ENCODE measurements at regions not wholly inside any gene's neighbourhood (a gene's known extent, or its start where the extent isn't known, plus 50 kb on each side); places are given as distances from the start of the nearest gene placed in this dataset.

GRCh38 chr15:29874977-29875376 lies 52.7 kb upstream of the TJP1 start:
- Histone ChIP-seq H4K20me1 (ENCODE audit: control insufficient read depth, insufficient read depth, insufficient read length) (no peaks in the 10 kb centered on the region), H3K9me3 (ENCODE audit: control insufficient read depth, low read depth, low read length) (no peaks in the 10 kb centered on the region), H3K4me2 (ENCODE audit: insufficient read depth, insufficient read length, low read length) (no peak overlapping the region), H2BK12ac (ENCODE audit: insufficient read length, low read depth, low read length) (no peak overlapping the region), H3K9ac (ENCODE audit: extremely low read depth, insufficient read length, low read length) (no peak overlapping the region), H3K79me2 (ENCODE audit: insufficient read depth, low read length) (no peaks in the 10 kb centered on the region), H2BK15ac (ENCODE audit: low read depth, low read length) (no peak overlapping the region), H2BK120ac (ENCODE audit: low read depth, low read length, poor library complexity, severe bottlenecking) (no peak overlapping the region), H3K27ac (ENCODE audit: insufficient read length, low read depth, low read length) (no peak overlapping the region), H4K91ac (ENCODE audit: insufficient read length, low read depth, low read length) (no peak overlapping the region), H3K14ac (ENCODE audit: insufficient read depth, low read length) (no peak overlapping the region), H2BK20ac (ENCODE audit: low read depth, low read length, poor library complexity, severe bottlenecking) (no peak overlapping the region), H4K5ac (ENCODE audit: insufficient read length, low read depth, low read length) (no peak overlapping the region), H3K56ac (ENCODE audit: insufficient read length, low read depth, low read length) (no peak overlapping the region), H3K27me3 (ENCODE audit: insufficient read depth, low read length) (no peaks in the 10 kb centered on the region), H3K79me1 (ENCODE audit: insufficient read depth, low read depth, low read length, poor library complexity, severe bottlenecking) (no peaks in the 10 kb centered on the region), H4K8ac (replicated peaks; ENCODE audit: insufficient read length, low read depth, low read length) (no peak overlapping the region), H3K23me2 (ENCODE audit: insufficient read length, low read depth, low read length, poor library complexity, severe bottlenecking) (no peaks in the 10 kb centered on the region), H3T11ph (ENCODE audit: low read length) (no peak overlapping the region), H3K4me1 (ENCODE audit: insufficient read depth, low read length) (no peaks in the 10 kb centered on the region; the same call in 1 of the 2 replicates), H2BK5ac (ENCODE audit: insufficient read length, low read length) (no peak overlapping the region), H3K18ac (ENCODE audit: insufficient read length, low read depth, low read length) (no peak overlapping the region), H2AFZ (ENCODE audit: low read length) (no peak overlapping the region), H3K23ac (ENCODE audit: insufficient read length, low read depth, low read length) (no peak overlapping the region), H2AK5ac (ENCODE audit: insufficient read length, low read length) (no peak overlapping the region), H3K4ac (ENCODE audit: low read depth, low read length) (no peak overlapping the region)
- Mint-ChIP-seq H3K27ac (no peak overlapping the region), H3K27me3 (ENCODE audit: low read depth) (no peaks in the 10 kb centered on the region), H3K9me3 (no peaks in the 10 kb centered on the region), H3K4me1 (peaks cover 21 to 23% of the 10 kb centered on the region in 2 experiments), H3K4me3 (no peak overlapping the region), H3K36me3 (ENCODE audit: insufficient read depth in 1 of 3, low read depth in 3 of 3) (no peaks in the 10 kb centered on the region)
- DNase-seq: no peak
- no CpG with 5 or more reads among the region's 1 CpG for WGBS (ENCODE audit: extremely low coverage, insufficient read length, low lambda C conversion rate)
- TF ChIP-seq CTCF (conservative IDR thresholded peaks at IDR 0.05): no peak
